ENCODE measurements at regions not wholly inside any gene's neighbourhood (a gene's known extent, or its start where the extent isn't known, plus 50 kb on each side); places are given as distances from the start of the nearest gene placed in this dataset.

DNA sequence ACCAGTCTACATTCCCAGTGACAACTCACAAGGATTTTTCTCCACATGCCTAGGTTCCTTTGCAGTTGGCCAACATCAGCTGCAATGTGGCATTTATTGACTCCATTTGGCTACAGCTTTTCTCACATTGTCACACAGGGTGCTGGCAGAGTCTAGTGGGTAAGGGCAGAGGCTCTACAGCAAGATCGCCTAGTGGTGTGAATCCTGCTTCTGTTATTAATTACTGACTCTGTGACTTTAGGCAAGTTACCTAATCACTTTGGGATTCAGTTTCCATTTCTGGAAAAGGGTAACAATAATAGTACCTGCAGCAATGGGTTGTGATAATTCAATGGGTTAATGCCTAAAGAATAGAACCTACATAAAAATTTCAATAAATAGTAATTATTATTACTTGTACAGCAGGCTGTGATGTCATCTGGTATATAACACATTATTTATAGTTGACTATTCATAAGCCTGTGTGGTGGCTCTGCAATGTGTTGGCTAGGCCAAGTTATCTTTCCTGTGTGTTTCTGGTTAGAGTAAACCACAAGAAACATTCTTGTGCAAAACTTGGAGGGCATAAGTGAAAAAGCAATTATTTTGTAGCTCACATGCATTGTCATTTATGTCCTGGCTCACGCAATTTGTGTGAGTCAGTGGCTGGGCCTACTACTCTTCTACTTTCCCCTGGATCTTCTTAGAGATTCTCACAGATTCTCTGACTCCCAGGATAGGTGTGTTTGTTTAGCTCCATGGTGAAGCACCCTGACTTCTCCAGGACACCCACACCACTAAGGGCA is 59.5 kb downstream of the PTGS2 start:
- DNase-seq (no peak), ATAC-seq (peak; percentile 57)

DNA sequence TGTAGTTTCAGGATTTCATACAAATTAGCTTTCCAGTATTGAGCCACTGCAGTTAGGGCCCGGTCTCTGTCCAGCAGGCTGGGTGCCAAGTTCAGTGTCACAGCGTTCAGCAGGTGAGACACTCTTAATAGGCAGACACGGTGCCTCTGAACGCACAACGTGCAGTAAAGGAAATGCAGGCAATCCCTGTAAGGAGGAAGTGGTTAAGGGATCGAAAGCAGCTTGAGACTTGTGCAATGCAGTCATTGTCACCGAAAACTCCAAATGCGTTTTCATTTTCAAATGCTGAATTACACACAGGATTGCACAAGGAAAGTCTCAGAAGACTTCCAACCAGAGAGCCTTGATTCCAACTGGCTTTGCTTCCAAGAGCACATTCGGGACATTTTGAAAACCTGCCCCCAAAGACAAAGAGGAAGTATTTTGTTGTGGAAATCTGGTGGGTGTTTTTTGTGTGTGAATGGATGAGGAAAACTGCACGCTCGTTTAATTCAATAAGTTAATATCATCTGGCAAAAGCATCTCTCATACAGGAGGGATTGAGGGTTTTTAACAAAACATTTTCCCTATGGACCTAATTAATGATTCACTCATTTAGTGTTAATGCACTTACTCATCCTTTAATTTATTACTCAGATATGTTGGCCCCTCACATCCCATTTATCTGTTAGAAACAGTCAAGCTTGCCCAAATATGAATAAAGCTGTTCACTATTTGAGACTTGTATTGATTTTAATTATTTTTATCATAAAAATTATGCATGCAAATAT is 61.6 kb downstream of the PTGS2 start:
- peak; percentile 90 for ATAC-seq
- DNase-seq, result peak; percentile 49

DNA sequence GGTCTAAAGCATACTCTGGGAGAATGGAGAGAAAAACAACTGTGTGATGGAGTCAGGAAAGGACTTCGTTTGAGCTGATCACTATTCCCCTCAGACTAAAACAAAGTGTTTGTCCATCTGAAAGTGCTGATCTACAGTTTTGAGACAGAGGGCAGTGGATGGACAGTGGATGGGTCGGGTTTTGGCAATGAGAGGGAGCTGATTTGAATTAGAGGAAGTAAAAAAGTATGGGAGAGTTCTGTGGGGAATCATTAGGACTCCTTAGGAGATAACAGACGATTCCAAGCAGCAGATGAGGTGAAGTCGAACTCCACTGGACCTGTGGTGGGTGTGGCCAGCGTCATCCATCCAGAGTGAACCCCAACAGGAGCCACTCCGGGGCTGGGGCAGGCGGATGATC is 62.3 kb downstream of the PTGS2 start:
- ATAC-seq (no peak), DNase-seq (peak; percentile 5)

DNA sequence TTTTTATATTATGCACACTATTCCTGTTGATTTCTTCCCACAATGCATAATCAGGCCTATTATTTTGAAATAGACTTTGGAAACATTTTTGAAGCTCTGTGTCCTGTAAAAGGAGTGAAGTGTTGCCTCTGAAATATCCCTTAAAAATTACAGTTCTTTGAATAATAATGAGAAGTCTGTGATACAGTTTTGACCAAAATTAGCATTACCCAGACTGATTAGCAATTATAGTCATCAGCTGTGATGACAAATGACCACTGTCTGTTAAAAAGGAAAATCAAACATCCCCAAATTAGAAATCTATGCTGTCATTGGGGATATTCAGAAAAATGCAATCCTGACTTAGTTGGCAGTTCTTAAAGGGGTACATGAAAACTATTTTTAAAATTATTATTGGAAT is 63.7 kb downstream of the PTGS2 start:
- DNase-seq (no peak), ATAC-seq (no peak)

DNA sequence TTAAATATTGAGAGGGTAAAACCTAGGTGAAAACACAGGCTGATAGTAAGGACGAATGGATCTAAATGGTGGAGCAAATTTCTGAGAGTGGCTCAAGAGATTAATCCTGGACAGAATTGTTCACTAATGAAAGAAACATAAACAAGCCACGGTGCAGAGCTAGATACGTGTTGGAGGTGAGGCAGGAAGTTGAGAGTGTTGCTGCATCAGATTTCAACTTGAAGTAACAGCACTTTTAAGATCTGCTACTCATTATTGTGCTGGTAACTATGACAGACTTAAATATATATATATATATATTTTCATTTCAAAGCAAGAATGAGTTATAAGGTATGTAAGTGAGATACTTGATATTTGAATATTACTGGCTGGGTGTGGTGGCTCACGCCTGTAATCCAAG is 64.9 kb downstream of the PTGS2 start:
- DNase-seq, result no peak
- ATAC-seq, result no peak

DNA sequence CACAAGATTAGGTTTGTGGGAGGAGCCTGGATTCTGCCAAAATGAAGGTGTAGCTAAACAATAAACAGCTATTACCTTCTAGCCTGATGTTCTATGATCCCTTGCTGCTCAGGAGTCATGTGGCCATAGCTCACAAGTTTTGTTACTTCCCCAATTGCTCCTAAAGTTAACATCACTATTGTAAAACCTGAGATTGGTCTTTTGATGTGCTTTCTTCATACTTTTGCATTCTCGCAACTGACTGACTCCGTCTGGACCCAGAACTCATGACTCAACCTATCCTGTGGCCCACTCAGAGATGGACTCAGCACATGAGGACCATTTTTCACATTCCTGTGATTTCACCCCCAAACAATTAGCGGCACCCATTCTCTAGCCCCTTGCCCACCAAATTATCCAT is 69.1 kb downstream of the PTGS2 start:
- DNase-seq (no peak), ATAC-seq (no peak)

DNA sequence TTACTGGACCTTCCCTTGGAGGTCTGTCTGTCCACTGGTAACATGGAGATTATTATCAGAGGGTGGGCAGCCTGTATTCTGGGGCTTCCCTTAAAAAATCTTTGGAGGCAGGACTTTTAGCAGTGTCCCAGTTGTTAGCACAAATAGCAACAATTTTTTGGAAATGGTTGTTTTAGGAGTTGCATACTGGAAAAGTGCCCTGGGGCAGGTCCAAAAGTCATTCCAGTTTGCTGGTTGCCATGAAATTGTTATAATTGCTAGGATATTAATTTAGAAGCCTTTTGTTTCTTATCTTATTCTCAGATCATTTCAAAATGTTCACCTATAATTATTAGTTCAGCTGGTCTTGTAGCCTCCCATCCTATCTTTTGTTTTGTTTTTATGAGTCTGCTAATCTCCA is 71.0 kb downstream of the PTGS2 start:
- no peak for DNase-seq

GRCh38 chr1:186605762-186606350 is 74.4 kb downstream of the PTGS2 start:
- peak; percentile 20 for DNase-seq
- peak; percentile 52 for ATAC-seq

More for the DNA sequence above, 71.0 kb downstream of the PTGS2 start:
- ATAC-seq, result no peak

GRCh38 chr1:186595969-186596368 is 84.3 kb downstream of the PTGS2 start:
- DNase-seq (no peak), ATAC-seq (peak; percentile 83)

DNA sequence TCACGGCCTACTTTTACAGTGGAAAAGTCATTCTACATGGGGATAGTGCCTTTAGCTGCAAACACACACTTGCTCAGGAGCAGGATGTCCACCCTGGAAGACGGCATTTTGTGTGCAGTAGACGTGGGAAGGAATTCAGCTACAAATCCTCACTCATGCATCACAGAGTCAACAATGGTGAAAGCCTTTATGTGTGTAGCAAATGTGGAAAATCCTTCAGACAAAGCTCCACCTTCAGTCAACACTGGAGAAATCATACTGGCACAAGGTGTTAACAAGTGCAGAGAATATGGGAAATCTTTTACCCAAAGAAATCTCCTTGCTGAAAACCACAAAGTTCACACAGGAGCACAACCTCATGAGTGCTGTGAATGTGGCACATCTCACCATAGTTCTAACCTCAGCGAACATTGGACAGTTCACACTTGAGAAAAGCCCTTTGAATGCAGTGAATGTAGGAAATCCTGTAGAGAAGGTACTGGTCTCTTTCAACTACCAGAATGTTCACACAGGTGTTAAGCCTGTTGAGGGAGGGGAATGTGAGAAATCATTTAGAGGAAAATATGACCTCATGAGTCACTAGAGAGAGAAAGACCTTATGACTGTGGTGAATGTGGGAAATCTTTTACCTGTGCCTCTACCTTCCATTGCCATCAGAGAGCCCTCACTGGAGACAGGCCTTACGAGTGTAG is 101.8 kb downstream of the PTGS2 start:
- no peak for DNase-seq
- ATAC-seq, result peak; percentile 70

DNA sequence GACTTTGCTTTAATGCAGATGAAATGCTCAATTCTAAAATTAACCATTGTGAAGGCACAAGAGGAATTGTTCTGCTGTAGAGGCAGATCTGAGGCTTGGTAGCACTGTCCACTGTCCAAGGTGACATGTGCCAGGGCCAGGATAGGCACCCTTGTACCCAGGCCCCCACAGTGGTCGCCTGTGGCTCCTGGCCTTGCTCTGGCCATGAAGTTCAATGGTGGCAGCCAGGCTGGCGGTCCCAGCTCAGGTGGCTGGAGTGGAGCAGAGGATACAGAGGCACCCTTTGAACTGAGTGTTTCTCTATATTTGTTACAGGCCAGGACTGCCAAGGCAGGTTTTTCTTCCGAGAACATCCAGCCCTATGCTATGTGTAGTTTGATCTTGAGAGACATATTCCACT is 102.6 kb downstream of the PTGS2 start:
- no peak for ATAC-seq

DNA sequence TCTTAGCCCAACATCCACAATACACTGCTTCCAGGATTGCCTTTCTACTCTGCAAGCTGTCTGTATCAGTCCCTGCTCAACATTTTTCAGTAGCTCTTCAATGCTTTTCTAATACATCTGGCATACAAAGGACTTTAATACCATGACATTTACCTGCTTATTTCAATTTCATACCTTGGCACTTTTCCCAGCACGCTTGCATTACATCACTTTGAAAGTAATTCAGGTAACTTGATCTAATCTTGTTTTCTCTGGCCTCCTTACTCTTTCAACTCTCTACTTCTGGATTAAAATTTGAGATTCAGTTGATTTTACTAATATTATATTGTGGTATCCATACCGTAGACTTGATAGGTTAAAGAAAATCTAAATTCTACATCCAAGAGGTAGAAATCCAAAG is 103.0 kb downstream of the PTGS2 start:
- DNase-seq, result no peak
- ATAC-seq, result no peak

More for the DNA sequence above, 102.6 kb downstream of the PTGS2 start:
- DNase-seq, result no peak

GRCh38 chr1:186575348-186575747 is 104.9 kb downstream of the PTGS2 start:
- DNase-seq, result no peak
- ATAC-seq, result no peak

DNA sequence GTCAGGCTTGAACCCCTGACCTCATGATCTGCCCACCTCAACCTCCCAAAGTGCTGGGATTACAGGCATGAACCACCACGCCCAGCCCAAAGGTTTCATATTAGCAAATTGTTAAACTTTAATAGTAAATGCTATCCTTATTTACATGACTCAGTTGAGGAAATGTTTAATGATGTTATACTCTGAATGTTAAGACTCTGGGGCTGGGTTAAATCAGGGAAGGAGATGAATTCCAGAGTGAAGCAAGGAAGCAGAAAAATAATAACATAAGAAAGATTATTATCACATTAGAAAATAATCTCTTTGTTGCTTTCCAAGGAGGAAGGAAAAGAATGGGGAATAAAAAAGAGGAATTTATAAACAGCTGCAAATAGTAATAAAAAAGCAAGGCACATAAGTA is 105.3 kb downstream of the PTGS2 start:
- DNase-seq (no peak), ATAC-seq (no peak)

DNA sequence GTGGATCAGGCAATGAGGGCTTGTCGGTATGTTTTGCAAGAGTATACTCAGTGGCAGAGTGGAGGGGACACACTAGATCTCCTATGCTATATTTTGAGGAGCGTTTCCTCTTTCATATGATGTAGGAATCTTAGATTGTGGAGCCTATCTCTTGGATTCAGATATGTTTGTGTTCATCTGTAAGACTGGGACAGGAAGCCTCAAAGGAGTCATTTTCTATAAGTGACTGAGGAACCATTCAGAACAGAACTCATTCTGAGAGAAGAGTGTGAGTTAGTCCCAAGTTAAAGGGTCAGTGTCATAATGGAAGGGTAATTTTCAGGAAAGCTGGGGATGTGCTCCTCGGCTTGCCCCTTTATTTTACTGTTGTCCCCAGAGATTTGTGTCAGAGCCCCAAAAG is 107.7 kb downstream of the PTGS2 start:
- DNase-seq (no peak), ATAC-seq (peak; percentile 24)

DNA sequence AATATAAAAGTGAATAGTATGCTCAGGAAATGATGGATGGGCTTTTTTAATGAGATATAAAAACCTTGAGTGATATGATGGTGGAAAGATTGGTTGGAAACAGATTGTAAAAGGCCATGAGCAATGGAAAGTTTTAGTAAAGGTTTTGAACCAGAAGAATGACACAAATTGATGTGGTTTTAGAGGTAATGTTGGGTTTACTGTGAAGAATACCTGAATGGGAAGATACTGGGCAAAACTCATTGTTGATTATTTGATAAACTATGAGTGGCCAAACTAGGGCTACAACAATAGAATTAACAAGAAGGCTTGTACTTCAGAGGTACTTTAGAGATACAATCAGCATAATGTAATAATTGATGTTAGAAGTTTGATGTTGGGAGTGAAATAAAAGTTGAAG is 108.5 kb downstream of the PTGS2 start:
- no peak for DNase-seq
- ATAC-seq, result peak; percentile 81

DNA sequence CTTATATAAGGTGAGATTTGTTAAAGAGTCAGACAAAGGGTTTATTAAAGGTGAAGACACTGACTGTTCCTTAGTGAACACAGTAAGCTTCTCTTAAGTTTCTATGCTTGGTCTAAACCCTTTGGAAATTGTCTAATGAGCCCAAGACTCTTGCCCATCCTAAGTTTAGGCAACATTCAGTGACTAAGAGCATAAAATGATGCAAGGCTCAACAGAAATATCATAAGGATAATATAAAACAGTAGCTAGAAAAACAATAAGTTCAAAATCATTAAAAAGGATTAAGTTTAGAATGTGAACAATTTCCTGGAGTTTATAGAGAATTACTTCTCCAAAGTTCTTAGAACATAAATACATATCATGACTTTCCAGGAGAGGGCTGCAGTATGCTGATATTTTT is 108.9 kb upstream of the PDC start:
- DNase-seq (no peak), ATAC-seq (no peak)

DNA sequence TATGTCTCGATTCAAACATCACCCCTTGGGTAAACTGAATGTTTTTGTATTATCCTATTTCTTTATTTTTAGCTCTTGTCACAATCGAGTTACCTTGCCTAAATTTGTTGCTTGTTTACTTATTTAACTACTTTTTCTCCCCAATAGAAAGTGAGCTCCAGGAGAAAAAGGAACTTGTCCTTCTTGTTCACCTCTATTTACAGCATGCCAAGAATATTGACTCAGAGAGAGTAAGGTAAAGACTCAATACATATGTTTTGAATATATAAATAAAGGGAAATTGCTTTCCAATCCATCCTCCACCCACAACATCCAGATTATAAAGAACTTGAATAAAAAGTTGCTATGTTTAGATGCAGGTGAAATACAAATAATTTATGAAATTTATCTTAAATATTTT is 107.3 kb upstream of the PDC start:
- DNase-seq (no peak), ATAC-seq (no peak)

- DNase-seq, result no peak
- peak; percentile 61 for ATAC-seq
Measured at GRCh38 chr1:186566140-186566855, 105.4 kb upstream of the PDC start.

GRCh38 chr1:186564582-186564981 is 103.7 kb upstream of the PDC start:
- no peak for ATAC-seq
- DNase-seq, result no peak

DNA sequence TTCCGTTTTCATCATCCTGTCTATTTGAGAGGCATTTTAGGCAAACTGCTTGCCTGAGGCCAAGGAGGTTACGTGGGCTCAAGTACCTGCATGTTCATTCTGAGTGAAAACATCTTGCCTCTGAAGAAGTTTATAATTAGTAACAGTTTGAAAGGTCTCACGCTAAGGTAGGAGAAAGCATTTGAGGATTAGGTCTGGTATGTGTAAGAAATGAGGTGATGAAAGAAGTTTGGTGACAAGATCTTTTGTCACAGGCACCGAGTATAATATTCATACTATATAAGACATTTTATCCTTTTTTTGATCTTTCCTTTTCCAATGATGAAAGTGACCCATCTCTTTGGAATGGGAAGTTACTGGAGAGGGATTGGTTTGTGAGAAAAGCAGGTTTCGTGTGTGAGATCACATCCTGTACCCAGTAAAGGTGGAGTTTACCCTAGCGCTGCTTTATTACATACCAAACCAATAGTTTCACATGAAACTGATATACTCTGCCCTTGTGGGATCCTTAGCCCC is 98.7 kb upstream of the PDC start:
- no peak for DNase-seq
- ATAC-seq, result no peak
